Activated CD8-positive, alpha-beta memory T cell treated with anti-CD3 and anti-CD28 coated beads, Interleukin-2, amount 10 ng/mL, durations not matched to agents 7 days and 5 days (primary cell): ENCODE measurements at regions not wholly inside any gene's neighbourhood (a gene's known extent, or its start where the extent isn't known, plus 50 kb on each side); places are given as distances from the start of the nearest gene placed in this dataset.
"Not testable (repeated sequence)": the region's sequence is repeated elsewhere in the genome, so short reads cannot be mapped to it uniquely, and the experiment has no call there.

Experiments
- ATAC-seq: fragments of 150-1000 bp; cut with Tn5 transposase; one replicate; pipeline ENCODE4 v1.10.0; 2021; ENCODE audit warnings: moderate library complexity
- CTCF ChIA-PET: fragments of 350-600 bp; sonication (Branson Sonifier 250); formaldehyde crosslinking; loops from one replicate; lab custom pipeline; 2021; ENCODE audit warnings: antibody characterized with exemption; lab: Charles Lee
- DNase-seq: peaks from one replicate; pipeline ENCODE4 v3.0.0-alpha.2; 2020
- H3K27ac Mint-ChIP-seq: one replicate; pipeline ENCODE4 v1.8.0; 2021; ENCODE audit warnings: mild to moderate bottlenecking, mixed read lengths
- H3K27me3 Mint-ChIP-seq: one replicate; pipeline ENCODE4 v1.8.0; 2021; ENCODE audit warnings: mixed read lengths
- H3K36me3 Mint-ChIP-seq: one replicate; pipeline ENCODE4 v1.8.0; 2021; ENCODE audit warnings: mild to moderate bottlenecking, mixed read lengths
- H3K4me1 Mint-ChIP-seq: one replicate; pipeline ENCODE4 v1.8.0; 2021; ENCODE audit warnings: mixed read lengths
- H3K4me3 Mint-ChIP-seq: one replicate; pipeline ENCODE4 v1.8.0; 2021; ENCODE audit warnings: mild to moderate bottlenecking, moderate library complexity, mixed read lengths
- H3K9me3 Mint-ChIP-seq: one replicate; pipeline ENCODE4 v1.8.0; 2022; ENCODE audit warnings: low read depth, mixed read lengths

DNA sequence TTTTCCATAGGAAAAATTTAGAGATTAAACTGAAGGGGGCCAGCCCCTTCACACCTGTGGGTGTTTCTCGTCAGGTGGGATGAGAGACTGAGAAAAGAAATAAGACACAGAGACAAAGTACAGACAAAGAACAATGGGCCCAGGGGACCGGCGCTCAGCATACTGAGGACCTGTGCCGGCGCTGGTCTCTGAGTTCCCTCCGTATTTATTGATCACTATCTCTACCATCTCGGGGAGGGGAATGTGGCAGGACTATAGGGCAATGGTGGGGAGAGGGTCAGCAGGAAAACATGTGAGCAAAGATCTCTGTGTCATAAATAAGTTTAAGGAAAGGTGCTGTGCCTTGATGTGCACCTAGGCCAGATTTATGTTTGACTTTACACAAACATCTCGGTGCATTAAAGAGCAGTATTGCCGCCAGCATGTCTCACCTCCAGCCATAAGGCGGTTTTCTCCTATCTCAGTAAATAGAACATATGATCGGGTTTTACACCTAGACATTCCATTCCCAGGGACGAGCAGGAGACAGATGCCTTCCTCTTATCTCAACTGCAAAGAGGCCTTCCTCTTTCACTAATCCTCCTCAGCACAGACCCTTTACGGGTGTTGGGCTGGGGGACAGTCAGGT is 494.7 kb downstream of the IGSF11 start:
- H3K9me3 Mint-ChIP-seq, H3K4me1 Mint-ChIP-seq, H3K27me3 Mint-ChIP-seq, H3K36me3 Mint-ChIP-seq, CTCF ChIA-PET, DNase-seq, ATAC-seq, H3K27ac Mint-ChIP-seq, H3K4me3 Mint-ChIP-seq: not testable (repeated sequence)

GRCh38 chr3:118540448-118540821 is 494.2 kb downstream of the IGSF11 start:
- H3K4me1 Mint-ChIP-seq, ATAC-seq, H3K4me3 Mint-ChIP-seq, CTCF ChIA-PET, DNase-seq, H3K36me3 Mint-ChIP-seq, H3K9me3 Mint-ChIP-seq, H3K27me3 Mint-ChIP-seq, H3K27ac Mint-ChIP-seq: not testable (repeated sequence)

DNA sequence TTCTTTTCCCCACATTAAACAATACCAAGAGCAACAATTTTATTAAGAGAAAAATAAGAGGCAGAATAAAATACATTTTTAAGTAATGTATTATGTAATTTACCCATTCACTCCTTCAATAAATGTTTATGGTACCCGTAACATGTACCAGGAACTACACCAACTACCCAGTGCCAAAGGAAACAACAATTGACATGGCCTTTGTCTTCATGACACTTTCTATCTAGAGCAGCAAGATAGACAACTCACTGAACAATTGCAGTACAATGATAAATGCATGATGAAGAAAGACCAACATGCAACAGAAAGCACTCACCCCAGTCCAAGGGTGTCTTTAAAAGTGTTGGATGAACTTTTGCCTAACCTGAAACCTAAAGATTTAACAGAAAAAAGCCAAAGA is 493.8 kb downstream of the IGSF11 start:
- DNase-seq (no peak), ATAC-seq (no peak)
- Mint-ChIP-seq H3K4me1 (no peaks in the 10 kb centered on the region), H3K4me3 (no peak overlapping the region), H3K27ac (no peak overlapping the region), H3K36me3 (no peaks in the 10 kb centered on the region), H3K27me3 (no peaks in the 10 kb centered on the region), H3K9me3 (peaks cover 4% of the 10 kb centered on the region)
- CTCF ChIA-PET = no interaction called here

GRCh38 chr3:118541796-118542195 is 492.9 kb downstream of the IGSF11 start:
- ATAC-seq (no peak), DNase-seq (no peak)
- no peaks in the 10 kb centered on the region for H3K4me1 Mint-ChIP-seq
- H3K27ac Mint-ChIP-seq = no peak overlapping the region
- CTCF ChIA-PET = no interaction called here
- peaks cover 4% of the 10 kb centered on the region for H3K9me3 Mint-ChIP-seq
- H3K36me3 Mint-ChIP-seq = no peaks in the 10 kb centered on the region
- H3K27me3 Mint-ChIP-seq = no peaks in the 10 kb centered on the region
- H3K4me3 Mint-ChIP-seq = no peak overlapping the region

DNA sequence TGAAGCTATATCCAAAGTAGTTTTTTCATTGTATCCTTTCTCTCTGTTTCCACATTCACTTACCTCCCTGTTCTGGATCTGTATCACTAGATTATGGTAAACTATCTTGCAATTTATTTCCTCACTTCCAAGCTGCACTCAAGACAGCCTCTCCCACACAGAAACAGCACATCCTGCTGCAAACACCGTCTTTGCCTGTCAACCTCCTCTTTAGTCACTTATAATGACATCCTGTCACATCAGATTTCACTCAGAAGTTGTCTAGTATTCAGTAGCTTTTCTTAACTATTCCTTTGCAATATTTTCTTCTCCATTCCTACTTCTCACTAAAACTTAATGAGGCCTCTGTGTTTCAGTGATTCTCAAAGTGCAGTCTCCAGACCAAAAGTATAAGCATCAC is 490.8 kb downstream of the IGSF11 start:
- ATAC-seq = no peak
- CTCF ChIA-PET = no interaction called here
- Mint-ChIP-seq H3K4me3 (no peak overlapping the region), H3K27me3 (no peaks in the 10 kb centered on the region), H3K4me1 (no peaks in the 10 kb centered on the region), H3K9me3 (peaks cover 4% of the 10 kb centered on the region), H3K27ac (no peak overlapping the region), H3K36me3 (no peaks in the 10 kb centered on the region)
- DNase-seq = no peak

DNA sequence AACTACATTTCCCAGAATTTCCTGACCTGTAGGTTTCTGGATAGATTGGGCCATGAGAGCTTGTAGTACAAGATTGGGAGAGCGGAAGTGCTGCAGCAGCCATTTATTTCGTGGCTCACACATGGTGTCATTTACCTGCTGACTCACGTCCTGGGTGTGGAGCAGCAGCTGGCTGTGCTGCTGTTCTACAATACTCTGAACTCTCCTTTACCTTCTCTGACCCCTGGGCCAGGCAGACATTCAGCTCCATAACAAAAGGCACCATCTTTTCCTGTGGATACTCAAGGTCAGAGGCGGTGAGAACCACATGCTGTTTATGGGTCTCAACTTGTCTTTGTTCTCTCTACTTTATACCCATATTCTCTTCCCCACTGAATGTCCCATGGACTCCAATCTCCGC is 490.2 kb downstream of the IGSF11 start:
- no peak for ATAC-seq
- CTCF ChIA-PET = no interaction called here
- H3K27ac Mint-ChIP-seq = no peak overlapping the region
- H3K4me1 Mint-ChIP-seq = no peaks in the 10 kb centered on the region
- peaks cover 4% of the 10 kb centered on the region for H3K9me3 Mint-ChIP-seq
- H3K4me3 Mint-ChIP-seq = no peak overlapping the region
- H3K36me3 Mint-ChIP-seq = no peaks in the 10 kb centered on the region
- no peaks in the 10 kb centered on the region for H3K27me3 Mint-ChIP-seq
- no peak for DNase-seq

DNA sequence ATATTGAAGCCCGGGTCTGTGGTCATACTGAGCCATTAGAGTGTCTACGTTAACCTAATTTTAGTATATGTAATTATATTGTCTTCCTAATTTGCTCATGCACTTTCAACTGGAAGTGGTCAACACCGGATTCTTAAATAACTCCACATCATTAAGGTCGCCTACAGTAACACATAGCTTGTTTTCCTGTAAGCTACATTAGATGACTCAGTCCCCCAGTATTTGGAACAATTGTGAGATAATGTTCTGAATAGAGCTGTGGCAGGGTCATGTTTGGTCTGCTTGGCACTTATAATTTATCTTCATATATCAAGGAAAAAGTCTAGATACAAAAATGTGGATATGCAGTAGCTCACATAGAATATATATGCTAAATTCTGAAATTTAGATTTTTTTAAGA is 486.2 kb downstream of the IGSF11 start:
- CTCF ChIA-PET = no interaction called here
- no peaks in the 10 kb centered on the region for H3K27me3 Mint-ChIP-seq
- H3K27ac Mint-ChIP-seq = no peak overlapping the region
- H3K4me1 Mint-ChIP-seq = no peaks in the 10 kb centered on the region
- ATAC-seq (no peak), DNase-seq (no peak)
- no peaks in the 10 kb centered on the region for H3K9me3 Mint-ChIP-seq
- no peaks in the 10 kb centered on the region for H3K36me3 Mint-ChIP-seq
- H3K4me3 Mint-ChIP-seq = no peak overlapping the region

- Mint-ChIP-seq H3K4me1 (no peaks in the 10 kb centered on the region), H3K36me3 (no peaks in the 10 kb centered on the region), H3K27me3 (no peaks in the 10 kb centered on the region), H3K27ac (no peak overlapping the region), H3K9me3 (no peaks in the 10 kb centered on the region), H3K4me3 (no peak overlapping the region)
- CTCF ChIA-PET = no interaction called here
- ATAC-seq = no peak
- no peak for DNase-seq
Measured at GRCh38 chr3:118550122-118550521, 484.5 kb downstream of the IGSF11 start.

- no peaks in the 10 kb centered on the region for H3K4me1 Mint-ChIP-seq
- no peak overlapping the region for H3K27ac Mint-ChIP-seq
- no peaks in the 10 kb centered on the region for H3K9me3 Mint-ChIP-seq
- H3K4me3 Mint-ChIP-seq = no peak overlapping the region
- CTCF ChIA-PET = interaction anchor here (0.9 kb wide), 1 partner anchor 21 kb away, joined by 3 read pairs; no protein-coding TSS in a partner anchor
- H3K36me3 Mint-ChIP-seq = no peaks in the 10 kb centered on the region
- DNase-seq = no peak
- no peaks in the 10 kb centered on the region for H3K27me3 Mint-ChIP-seq
- ATAC-seq = no peak
Measured at GRCh38 chr3:118550556-118550955, 484.1 kb downstream of the IGSF11 start.

- no peak overlapping the region for H3K27ac Mint-ChIP-seq
- H3K4me3 Mint-ChIP-seq = no peak overlapping the region
- DNase-seq = no peak
- CTCF ChIA-PET = no interaction called here
- H3K36me3 Mint-ChIP-seq = no peaks in the 10 kb centered on the region
- no peak for ATAC-seq
- no peaks in the 10 kb centered on the region for H3K4me1 Mint-ChIP-seq
- no peaks in the 10 kb centered on the region for H3K27me3 Mint-ChIP-seq
- H3K9me3 Mint-ChIP-seq = no peaks in the 10 kb centered on the region
Measured at GRCh38 chr3:118554148-118554838, 480.4 kb downstream of the IGSF11 start.

- Mint-ChIP-seq H3K27ac (no peak overlapping the region), H3K36me3 (no peaks in the 10 kb centered on the region), H3K27me3 (no peaks in the 10 kb centered on the region), H3K4me3 (no peak overlapping the region), H3K9me3 (no peaks in the 10 kb centered on the region), H3K4me1 (no peaks in the 10 kb centered on the region)
- DNase-seq (no peak), ATAC-seq (no peak)
- CTCF ChIA-PET = no interaction called here
Measured at GRCh38 chr3:118556983-118557382, 477.7 kb downstream of the IGSF11 start.

- Mint-ChIP-seq H3K27me3 (no peaks in the 10 kb centered on the region), H3K4me3 (no peak overlapping the region), H3K27ac (no peak overlapping the region), H3K4me1 (no peaks in the 10 kb centered on the region), H3K9me3 (no peaks in the 10 kb centered on the region), H3K36me3 (no peaks in the 10 kb centered on the region)
- DNase-seq (no peak), ATAC-seq (no peak)
- CTCF ChIA-PET = no interaction called here
Measured at GRCh38 chr3:118557513-118557912, 477.1 kb downstream of the IGSF11 start.

GRCh38 chr3:118559286-118559685 is 475.4 kb downstream of the IGSF11 start:
- H3K4me3 Mint-ChIP-seq = no peak overlapping the region
- no peaks in the 10 kb centered on the region for H3K27me3 Mint-ChIP-seq
- no peaks in the 10 kb centered on the region for H3K36me3 Mint-ChIP-seq
- H3K27ac Mint-ChIP-seq = no peak overlapping the region
- ATAC-seq (no peak), DNase-seq (no peak)
- CTCF ChIA-PET = no interaction called here
- no peaks in the 10 kb centered on the region for H3K4me1 Mint-ChIP-seq
- no peaks in the 10 kb centered on the region for H3K9me3 Mint-ChIP-seq

GRCh38 chr3:118564800-118565199 is 469.8 kb downstream of the IGSF11 start:
- H3K9me3 Mint-ChIP-seq = peaks cover 2% of the 10 kb centered on the region
- CTCF ChIA-PET = no interaction called here
- no peak for ATAC-seq
- no peak for DNase-seq
- H3K27ac Mint-ChIP-seq = no peak overlapping the region
- no peaks in the 10 kb centered on the region for H3K27me3 Mint-ChIP-seq
- H3K4me1 Mint-ChIP-seq = no peaks in the 10 kb centered on the region
- no peak overlapping the region for H3K4me3 Mint-ChIP-seq
- no peaks in the 10 kb centered on the region for H3K36me3 Mint-ChIP-seq
